Activated CD4-positive, alpha-beta T cell treated with anti-CD3 and anti-CD28 coated beads, Interleukin-2, Interleukin-4, amounts not matched to agents 100 ng/mL and 50 ng/mL, durations not matched to agents 16 hours and 8 hours (primary cell): ENCODE measurements at regions not wholly inside any gene's neighbourhood (a gene's known extent, or its start where the extent isn't known, plus 50 kb on each side); places are given as distances from the start of the nearest gene placed in this dataset.

Experiments
- DNase-seq: peaks from one replicate; pipeline ENCODE4 v3.0.0-alpha.2; 2020; ENCODE audit warnings: low spot score

DNA sequence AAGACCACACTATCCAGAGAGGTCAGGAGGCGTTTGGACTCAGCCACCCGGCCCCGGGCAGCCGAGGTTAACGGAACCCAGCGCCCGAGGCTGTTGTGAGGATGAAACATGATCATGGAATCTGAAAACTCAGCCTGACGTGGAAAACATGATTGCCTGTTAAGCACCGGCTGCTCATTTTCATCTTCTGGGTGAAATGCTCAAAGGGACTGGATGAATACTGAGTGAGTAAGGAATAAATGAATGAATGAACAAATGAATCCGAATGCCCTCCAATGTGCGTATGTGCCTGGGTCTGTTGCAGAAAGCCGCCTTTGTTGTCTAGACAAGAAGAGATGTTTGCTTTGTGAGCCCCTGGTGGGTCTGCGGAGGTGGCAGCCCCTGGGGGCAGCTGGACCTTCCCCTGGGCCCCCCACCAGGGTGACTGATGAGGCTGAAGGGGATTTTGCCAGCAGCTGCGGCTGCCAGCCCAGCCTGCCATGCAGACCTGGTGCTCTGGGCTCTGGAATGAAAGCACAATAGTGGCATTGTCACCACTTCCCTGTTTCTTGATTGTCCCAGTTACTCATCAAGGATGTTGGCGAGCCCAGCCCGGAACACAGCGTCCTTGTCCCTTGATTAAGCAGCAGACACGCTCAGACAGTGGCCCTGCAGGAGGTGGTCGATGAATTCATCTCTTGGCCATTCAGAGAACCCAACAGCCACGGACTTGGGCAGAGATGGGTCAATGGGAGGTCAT is 211.1 kb downstream of the ANKRD60 start:
- no peak for DNase-seq

- DNase-seq = no peak
These were observed 211.7 kb downstream of the ANKRD60 start for GRCh38 chr20:58016779-58017178.

DNA sequence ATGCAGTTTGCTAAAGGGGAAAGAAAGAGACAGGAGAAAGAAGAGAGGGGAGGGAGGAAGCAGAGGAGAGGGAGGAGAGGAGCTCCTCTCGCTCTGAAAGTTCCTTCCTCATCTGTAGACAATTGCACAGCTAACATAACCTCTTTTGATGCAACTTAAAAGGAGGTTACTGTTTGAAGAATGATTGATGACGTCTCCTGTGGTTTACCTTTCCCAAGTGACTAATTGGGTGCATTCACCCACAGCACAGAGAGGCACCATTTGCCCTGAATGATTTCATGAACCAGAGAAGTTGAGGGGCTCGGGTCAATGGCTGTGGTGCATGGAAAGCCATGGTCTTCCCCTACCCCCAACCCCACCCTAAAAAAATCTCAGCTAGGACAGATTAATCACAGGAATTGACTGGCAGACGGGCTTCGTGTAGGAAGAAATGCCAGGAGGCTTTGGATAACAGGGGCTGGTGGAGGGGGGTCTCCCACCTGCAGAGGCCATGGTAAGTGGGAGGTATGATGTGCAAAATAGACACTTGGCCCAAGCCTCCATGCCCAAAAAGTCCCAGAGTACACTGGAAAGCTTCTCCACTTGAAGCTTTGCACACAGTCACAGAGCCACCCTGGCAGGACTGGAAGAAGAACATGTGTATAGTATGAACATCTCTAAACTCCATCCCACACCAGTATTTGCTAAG is 213.7 kb downstream of the ANKRD60 start:
- no peak for DNase-seq

GRCh38 chr20:58012731-58013510 is 215.5 kb downstream of the ANKRD60 start:
- no peak for DNase-seq

- no peak for DNase-seq
These were observed 216.4 kb downstream of the ANKRD60 start for GRCh38 chr20:58011947-58012610.

DNA sequence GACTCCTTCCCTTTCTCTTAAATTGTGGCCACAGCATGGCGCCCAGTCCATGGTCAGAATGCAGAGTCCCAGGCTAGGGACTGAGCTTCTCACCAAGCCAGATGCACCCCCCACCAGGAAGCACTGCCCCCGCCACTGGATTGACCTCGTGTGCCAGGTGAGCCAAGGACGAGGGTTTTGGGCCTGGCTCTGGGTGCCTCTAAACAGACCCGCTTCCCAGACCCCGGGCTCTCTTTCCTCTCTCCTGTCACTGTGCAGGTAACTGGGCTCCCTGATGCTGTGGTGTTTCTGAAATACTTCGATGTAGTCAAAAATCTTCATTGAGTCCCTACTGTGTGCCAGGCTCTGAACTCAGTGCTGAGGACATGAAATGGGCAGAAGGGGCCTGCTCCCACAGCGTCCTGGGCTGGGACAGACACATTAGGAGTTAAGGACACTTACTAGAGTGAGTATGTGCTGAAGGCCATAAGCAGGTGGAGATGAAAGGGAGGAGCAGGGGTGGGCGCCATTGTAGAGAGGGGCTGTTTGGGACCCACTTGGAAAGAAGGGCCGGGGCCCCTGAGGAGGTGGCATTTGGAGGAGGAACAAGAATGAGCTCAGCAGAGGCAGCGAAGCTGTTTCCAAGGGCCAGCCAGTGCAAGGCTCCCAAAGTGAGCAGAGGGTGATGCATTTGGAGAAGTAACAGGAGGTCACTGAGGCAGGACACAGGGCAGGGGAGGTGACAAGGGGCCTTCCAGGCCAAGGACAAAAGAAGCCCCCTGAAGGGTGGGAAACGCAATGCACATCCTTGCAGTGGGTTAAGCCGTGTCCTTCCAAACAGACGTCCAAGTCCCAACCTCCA is 217.1 kb downstream of the ANKRD60 start:
- no peak for DNase-seq

- DNase-seq = no peak
These were observed 217.8 kb downstream of the ANKRD60 start for GRCh38 chr20:58010666-58011065.

- DNase-seq = no peak
These were observed 218.3 kb downstream of the ANKRD60 start for GRCh38 chr20:58010186-58010585.

DNA sequence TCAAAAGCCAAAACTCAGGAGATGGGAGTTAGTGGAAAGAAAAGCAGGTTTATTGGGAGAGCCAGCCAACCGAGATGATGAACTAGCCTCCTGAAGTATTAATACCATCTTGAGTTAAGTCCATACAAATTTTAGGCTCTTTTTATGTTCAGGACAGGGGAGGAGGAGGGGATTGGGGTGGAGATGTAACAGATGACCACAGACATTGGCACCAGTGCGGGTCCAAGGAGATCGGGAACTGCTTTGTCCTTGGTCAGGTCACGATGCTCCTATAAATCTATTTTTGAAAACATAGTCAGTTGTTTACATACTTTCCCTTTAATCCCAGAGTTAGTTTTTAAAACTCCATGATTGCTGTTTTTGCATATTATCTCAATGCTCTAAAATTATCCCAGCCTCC is 219.6 kb downstream of the ANKRD60 start:
- no peak for DNase-seq

- DNase-seq = no peak
These were observed 220.0 kb downstream of the ANKRD60 start for GRCh38 chr20:58008413-58008812.

DNA sequence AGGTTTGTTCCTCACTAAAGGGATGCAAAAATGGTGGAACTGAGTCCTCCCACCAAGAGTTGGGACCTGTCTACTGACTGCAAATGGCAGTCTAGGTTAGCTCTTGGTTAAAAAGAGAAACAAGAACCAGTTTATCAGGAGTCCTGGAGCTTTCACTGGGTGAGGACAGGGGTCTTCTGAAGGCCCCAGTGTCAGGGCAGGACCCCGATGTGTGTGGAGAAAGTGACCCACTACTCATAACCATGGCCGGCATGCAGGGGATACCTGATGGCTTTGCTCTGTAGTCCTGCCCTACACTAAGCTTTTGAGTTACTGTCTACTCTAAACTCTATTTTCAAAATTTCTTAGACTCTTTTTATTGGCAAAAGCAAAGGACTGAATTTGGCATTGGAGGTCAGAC is 220.5 kb downstream of the ANKRD60 start:
- no peak for DNase-seq

GRCh38 chr20:58006346-58007316 is 221.8 kb downstream of the ANKRD60 start:
- DNase-seq = no peak

GRCh38 chr20:58005581-58006345 is 222.7 kb downstream of the ANKRD60 start:
- DNase-seq = no peak

DNA sequence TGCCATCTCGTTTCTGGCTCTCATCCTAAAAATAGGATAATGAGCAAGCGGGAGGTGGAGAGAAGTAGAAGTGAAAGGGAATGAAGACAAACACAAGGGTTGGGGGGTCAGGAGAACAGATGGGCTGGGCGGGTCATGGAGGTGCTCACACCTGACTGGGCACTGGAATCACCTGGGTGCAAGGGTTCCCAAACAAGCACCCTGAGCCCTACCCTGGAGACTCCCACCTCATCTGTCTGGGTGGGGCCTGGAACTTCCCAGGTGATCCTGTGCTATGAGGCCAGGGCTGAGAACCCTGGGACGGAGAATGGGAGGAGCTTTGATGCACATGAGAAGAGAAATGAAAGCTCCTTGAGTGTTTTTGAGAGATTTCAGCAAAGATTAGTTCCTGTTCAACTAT is 223.6 kb downstream of the ANKRD60 start:
- no peak for DNase-seq

DNA sequence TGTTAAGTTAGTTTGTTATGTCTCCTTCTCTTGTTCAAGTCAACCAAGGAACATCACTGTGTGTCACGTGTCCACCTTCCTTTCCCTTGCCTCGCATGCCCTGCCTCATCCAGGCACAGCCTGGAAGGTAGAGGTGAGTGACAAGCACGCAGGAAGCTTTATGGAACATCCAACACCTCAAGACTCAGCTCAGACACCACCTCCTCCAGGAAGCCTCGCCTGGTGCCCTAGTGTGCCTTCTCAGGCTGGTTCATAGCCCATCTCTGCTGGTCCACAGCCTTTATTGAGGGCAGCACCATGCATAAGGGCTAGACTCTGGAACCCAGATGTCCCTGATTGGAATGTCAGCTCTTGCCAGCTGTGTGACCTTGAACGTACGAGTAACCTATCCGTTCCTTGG is 224.3 kb downstream of the ANKRD60 start:
- no peak for DNase-seq

GRCh38 chr20:58003525-58003924 is 224.9 kb downstream of the ANKRD60 start:
- DNase-seq = no peak

DNA sequence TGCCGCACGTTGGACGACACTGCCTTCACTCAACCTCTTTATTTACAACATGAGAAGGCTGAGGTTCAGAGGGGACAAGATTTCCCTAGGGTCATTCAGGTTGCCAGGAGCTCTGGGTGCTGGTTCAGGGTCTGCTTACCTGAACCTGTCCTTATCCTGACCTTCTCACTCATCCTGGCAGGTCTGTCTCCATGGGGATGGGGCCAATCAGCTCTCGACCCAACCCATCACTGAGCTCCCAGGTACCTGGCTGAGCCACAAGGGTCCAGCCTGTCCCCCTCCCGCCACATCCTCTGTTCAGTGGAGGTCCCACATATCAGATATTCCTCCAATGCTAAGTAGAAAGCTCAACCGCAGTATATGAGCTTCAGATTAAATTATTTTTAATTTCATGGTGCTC is 225.6 kb downstream of the ANKRD60 start:
- DNase-seq = no peak

GRCh38 chr20:58001946-58002345 is 226.5 kb downstream of the ANKRD60 start:
- DNase-seq = no peak

DNA sequence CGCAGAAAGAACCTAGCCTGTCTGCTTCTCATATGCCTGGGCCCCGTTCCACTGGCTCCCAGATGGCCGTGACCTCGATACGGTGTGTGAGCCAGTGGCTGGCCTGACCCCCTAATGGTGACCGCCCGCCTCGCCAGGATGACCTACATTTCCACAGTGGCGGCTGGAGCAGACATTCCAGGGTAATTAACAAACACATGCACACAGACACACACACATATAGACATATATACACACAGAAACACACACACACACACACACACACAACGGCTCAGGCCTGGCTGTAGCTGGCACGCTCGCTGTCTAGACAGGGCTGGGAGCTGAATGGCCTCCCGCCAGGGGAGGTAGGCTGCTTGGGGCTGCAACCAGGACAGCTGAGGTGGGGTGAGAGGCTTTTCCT is 227.1 kb downstream of the ANKRD60 start:
- no peak for DNase-seq

DNA sequence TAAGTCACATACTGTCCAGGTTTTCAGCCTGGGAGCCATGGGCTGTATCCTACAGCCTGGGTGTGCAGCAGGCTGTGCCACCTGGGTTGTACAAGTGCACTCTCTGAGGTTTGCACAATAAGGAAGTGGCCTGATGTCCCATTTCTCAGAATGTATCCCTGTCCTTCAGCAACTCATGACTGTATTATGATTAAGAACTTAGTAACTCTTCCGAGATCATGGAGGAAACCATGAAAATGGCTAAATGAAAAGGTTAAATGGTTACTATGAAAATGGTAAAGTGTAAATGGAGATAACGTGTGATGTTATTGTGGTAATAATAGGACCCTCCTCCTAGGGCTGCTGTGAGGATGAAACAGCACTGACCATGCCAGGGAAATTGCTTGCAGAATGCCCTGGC is 227.6 kb downstream of the ANKRD60 start:
- DNase-seq = no peak
